DND-41 (cell line): ENCODE measurements at regions not wholly inside any gene's neighbourhood (a gene's known extent, or its start where the extent isn't known, plus 50 kb on each side); places are given as distances from the start of the nearest gene placed in this dataset.

ENCODE experiments used
- ATAC-seq: fragments of 200-7000 bp; cut with Tn5 transposase; 3 replicates; pipeline ENCODE4 v1.9.1; 2021; ENCODE audit warnings: low read depth; ENCODE audit not compliant: insufficient read depth
- DNase-seq: peaks from one replicate; pipeline ENCODE4 v3.0.0-alpha.2; 2020
- H2AFZ ChIP-seq: 2 replicates; pipeline ENCODE4 v1.6.0; 2012; ENCODE audit warnings: low read depth, low read length
- H3K27ac ChIP-seq: 2 replicates; pipeline ENCODE4 v1.5.1; 2012; ENCODE audit warnings: low read length, inconsistent platforms
- H3K27me3 ChIP-seq: fragments of 200-600 bp; sonication (generic); 2 replicates; pipeline ENCODE4 v1.6.0; 2012; ENCODE audit warnings: low read length, mild to moderate bottlenecking, inconsistent platforms; ENCODE audit not compliant: insufficient read depth, poor library complexity
- H3K36me3 ChIP-seq: 2 replicates; pipeline ENCODE4 v1.5.1; 2012; ENCODE audit warnings: low read length, inconsistent platforms; ENCODE audit not compliant: insufficient read depth
- H3K4me1 ChIP-seq: 2 replicates; pipeline ENCODE4 v1.5.1; 2012; ENCODE audit warnings: mild to moderate bottlenecking, low read length; ENCODE audit not compliant: insufficient read depth
- H3K4me2 ChIP-seq: 2 replicates; pipeline ENCODE4 v1.6.0; 2012; ENCODE audit warnings: mild to moderate bottlenecking, moderate library complexity, low read length, inconsistent platforms; ENCODE audit not compliant: insufficient read depth
- H3K4me3 ChIP-seq, 2 experiments: fragments of 200-600 bp in 1 of 2; shearing (Covaris generic) in 1 of 2; 2 replicates each; pipeline ENCODE4 v1.5.1; 2012 to 2016; ENCODE audit warnings: inconsistent platforms in 2 of 2, low read length in 2 of 2, mild to moderate bottlenecking in 2 of 2, low read depth in 1 of 2, moderate library complexity in 1 of 2
- H3K79me2 ChIP-seq: 2 replicates; pipeline ENCODE4 v1.6.0; 2012; ENCODE audit warnings: low read length, inconsistent platforms; ENCODE audit not compliant: insufficient read depth
- H3K9ac ChIP-seq: 2 replicates; pipeline ENCODE4 v1.6.0; 2012; ENCODE audit warnings: low read depth, mild to moderate bottlenecking, inconsistent platforms, low read length, moderate library complexity
- H3K9me3 ChIP-seq: 2 replicates; pipeline ENCODE4 v1.5.1; 2012; ENCODE audit warnings: low read length, moderate library complexity, mild to moderate bottlenecking, inconsistent platforms; ENCODE audit not compliant: insufficient read depth, severe bottlenecking
- H4K20me1 ChIP-seq: 2 replicates; pipeline ENCODE4 v1.6.0; 2012; ENCODE audit warnings: low read length; ENCODE audit not compliant: insufficient read depth
- CTCF ChIP-seq: IDR thresholded peaks from 2 replicates; pipeline ENCODE4 v1.5.1; 2012; ENCODE audit warnings: borderline replicate concordance, low read length, moderate library complexity, mild to moderate bottlenecking; ENCODE audit not compliant: poor library complexity, severe bottlenecking; ENCODE audit errors: extremely low read depth
- EZH2 ChIP-seq: IDR thresholded peaks from 3 replicates; pipeline ENCODE4 v1.6.1; 2012; ENCODE audit warnings: borderline replicate concordance, low read depth, mild to moderate bottlenecking, moderate library complexity, low read length, inconsistent platforms; ENCODE audit not compliant: severe bottlenecking

GRCh38 chr3:64806668-64807605 is 119.1 kb upstream of the ADAMTS9 start:
- no peak for TF ChIP-seq EZH2
- TF ChIP-seq CTCF = no peak
- no peak for ATAC-seq
- no peak for DNase-seq

GRCh38 chr3:64805978-64806377 is 118.2 kb upstream of the ADAMTS9 start:
- Histone ChIP-seq H3K4me1 (no peaks in the 10 kb centered on the region), H2AFZ (no peak overlapping the region), H3K36me3 (no peaks in the 10 kb centered on the region), H3K4me2 (no peak overlapping the region), H3K9ac (no peak overlapping the region), H3K9me3 (no peaks in the 10 kb centered on the region), H3K4me3 (no peak overlapping the region), H3K79me2 (no peaks in the 10 kb centered on the region), H3K27me3 (no peaks in the 10 kb centered on the region), H4K20me1 (no peaks in the 10 kb centered on the region), H3K27ac (no peak overlapping the region)
- TF ChIP-seq CTCF = no peak
- TF ChIP-seq EZH2 = no peak
- DNase-seq = no peak
- no peak for ATAC-seq

More at GRCh38 chr3:64806668-64807605, 119.1 kb upstream of the ADAMTS9 start:
- H3K4me3 ChIP-seq = no peak overlapping the region
- H3K4me1 ChIP-seq = no peaks in the 10 kb centered on the region
- H3K79me2 ChIP-seq = no peaks in the 10 kb centered on the region
- no peak overlapping the region for H3K9ac ChIP-seq
- no peaks in the 10 kb centered on the region for H3K36me3 ChIP-seq
- no peak overlapping the region for H3K4me2 ChIP-seq
- H3K27ac ChIP-seq = no peak overlapping the region
- H3K9me3 ChIP-seq = no peaks in the 10 kb centered on the region
- H2AFZ ChIP-seq = no peak overlapping the region
- no peaks in the 10 kb centered on the region for H3K27me3 ChIP-seq
- no peaks in the 10 kb centered on the region for H4K20me1 ChIP-seq

GRCh38 chr3:64805248-64805647 is 117.4 kb upstream of the ADAMTS9 start:
- Histone ChIP-seq H3K9me3 (no peaks in the 10 kb centered on the region), H3K27ac (no peak overlapping the region), H3K4me2 (no peak overlapping the region), H3K9ac (no peak overlapping the region), H3K4me1 (no peaks in the 10 kb centered on the region), H3K79me2 (no peaks in the 10 kb centered on the region), H3K36me3 (no peaks in the 10 kb centered on the region), H4K20me1 (no peaks in the 10 kb centered on the region), H3K4me3 (no peak overlapping the region), H2AFZ (no peak overlapping the region), H3K27me3 (no peaks in the 10 kb centered on the region)
- TF ChIP-seq CTCF (no peak), EZH2 (no peak)
- no peak for DNase-seq
- no peak for ATAC-seq
